Osteocyte (in vitro differentiated cells): ENCODE measurements at regions not wholly inside any gene's neighbourhood (a gene's known extent, or its start where the extent isn't known, plus 50 kb on each side); places are given as distances from the start of the nearest gene placed in this dataset.

Experiments used
- DNase-seq: peaks from one replicate; pipeline ENCODE4 v3.0.0; 2021; ENCODE audit warnings: mixed read lengths; ENCODE audit not compliant: unreplicated experiment; ENCODE audit errors: extremely low spot score
- H3K27ac Mint-ChIP-seq: one replicate; pipeline ENCODE4 v1.8.0; 2021; ENCODE audit warnings: mild to moderate bottlenecking, mixed read lengths; ENCODE audit not compliant: unreplicated experiment
- H3K27me3 Mint-ChIP-seq: one replicate; pipeline ENCODE4 v1.8.0; 2021; ENCODE audit warnings: mixed read lengths; ENCODE audit not compliant: unreplicated experiment
- H3K36me3 Mint-ChIP-seq: one replicate; pipeline ENCODE4 v1.8.0; 2021; ENCODE audit warnings: mixed read lengths; ENCODE audit not compliant: unreplicated experiment
- H3K4me1 Mint-ChIP-seq: one replicate; pipeline ENCODE4 v1.8.0; 2021; ENCODE audit warnings: mixed read lengths; ENCODE audit not compliant: unreplicated experiment
- H3K4me3 Mint-ChIP-seq: one replicate; pipeline ENCODE4 v1.8.0; 2021; ENCODE audit warnings: mild to moderate bottlenecking, moderate library complexity, mixed read lengths; ENCODE audit not compliant: unreplicated experiment
- H3K9me3 Mint-ChIP-seq: one replicate; pipeline ENCODE4 v1.8.0; 2021; ENCODE audit warnings: mixed read lengths; ENCODE audit not compliant: unreplicated experiment
- CTCF ChIP-seq: fragments of 200-600 bp; sonication (generic); IDR thresholded peaks from 2 replicates; pipeline ENCODE4 v1.5.0; 2021; ENCODE audit warnings: antibody characterized with exemption, mild to moderate bottlenecking, moderate library complexity

- Mint-ChIP-seq H3K27me3 (peaks cover 2% of the 10 kb centered on the region), H3K36me3 (no peaks in the 10 kb centered on the region), H3K27ac (no peak overlapping the region), H3K9me3 (no peaks in the 10 kb centered on the region), H3K4me3 (no peak overlapping the region), H3K4me1 (no peaks in the 10 kb centered on the region)
- DNase-seq, result no peak
- no peak for TF ChIP-seq CTCF
These were observed 266.4 kb upstream of the G2E3 start for GRCh38 chr14:30292541-30292940.

GRCh38 chr14:30295980-30296379, 263.0 kb upstream of the G2E3 start:
- H3K36me3 Mint-ChIP-seq, result no peaks in the 10 kb centered on the region
- peaks cover 6% of the 10 kb centered on the region for H3K27me3 Mint-ChIP-seq
- H3K27ac Mint-ChIP-seq, result no peak overlapping the region
- H3K9me3 Mint-ChIP-seq, result no peaks in the 10 kb centered on the region
- no peak overlapping the region for H3K4me3 Mint-ChIP-seq
- H3K4me1 Mint-ChIP-seq, result no peaks in the 10 kb centered on the region
- no peak for TF ChIP-seq CTCF
- DNase-seq, result no peak

GRCh38 chr14:30296931-30297405, 262.0 kb upstream of the G2E3 start:
- Mint-ChIP-seq H3K36me3 (no peaks in the 10 kb centered on the region), H3K27me3 (peaks cover 4% of the 10 kb centered on the region), H3K9me3 (no peaks in the 10 kb centered on the region), H3K4me3 (no peak overlapping the region), H3K4me1 (no peaks in the 10 kb centered on the region), H3K27ac (no peak overlapping the region)
- DNase-seq, result no peak
- no peak for TF ChIP-seq CTCF

GRCh38 chr14:30297876-30298795, 260.8 kb upstream of the G2E3 start:
- no peak for DNase-seq
- no peaks in the 10 kb centered on the region for H3K4me1 Mint-ChIP-seq
- H3K9me3 Mint-ChIP-seq, result no peaks in the 10 kb centered on the region
- no peak overlapping the region for H3K4me3 Mint-ChIP-seq
- no peak for TF ChIP-seq CTCF
- no peaks in the 10 kb centered on the region for H3K36me3 Mint-ChIP-seq
- peaks cover 4% of the 10 kb centered on the region for H3K27me3 Mint-ChIP-seq
- no peak overlapping the region for H3K27ac Mint-ChIP-seq

GRCh38 chr14:30299915-30300314, 259.0 kb upstream of the G2E3 start:
- H3K9me3 Mint-ChIP-seq, result no peaks in the 10 kb centered on the region
- H3K36me3 Mint-ChIP-seq, result no peaks in the 10 kb centered on the region
- no peak overlapping the region for H3K4me3 Mint-ChIP-seq
- no peak for TF ChIP-seq CTCF
- peaks cover 4% of the 10 kb centered on the region for H3K27me3 Mint-ChIP-seq
- no peak for DNase-seq
- H3K27ac Mint-ChIP-seq, result no peak overlapping the region
- no peaks in the 10 kb centered on the region for H3K4me1 Mint-ChIP-seq
